Sciatic nerve (tissue), 2 donors: ENCODE measurements at regions not wholly inside any gene's neighbourhood (a gene's known extent, or its start where the extent isn't known, plus 50 kb on each side); places are given as distances from the start of the nearest gene placed in this dataset.
A peak's percentile ranks its signal among the peaks of the same experiment; 100 is the strongest.

Source experiments
- ATAC-seq: fragments of 200-7000 bp; cut with Tn5 transposase; one replicate; pipeline ENCODE4 v1.9.1; 2020; ENCODE audit warnings: mild to moderate bottlenecking, moderate library complexity
- DNase-seq: peaks from one replicate; pipeline ENCODE4 v3.0.0-alpha.2; 2020; ENCODE audit warnings: low spot score
- intact Hi-C: fragments of 100-400 bp; cut with DNase I; formaldehyde crosslinking; loops from one replicate; pipeline ENCODE4 v1.14.2; 2022
- donor health status: DM: no; HTN: no; CAD: no.
- donor health status: DM: no; HTN: no; CAD: no.

DNA sequence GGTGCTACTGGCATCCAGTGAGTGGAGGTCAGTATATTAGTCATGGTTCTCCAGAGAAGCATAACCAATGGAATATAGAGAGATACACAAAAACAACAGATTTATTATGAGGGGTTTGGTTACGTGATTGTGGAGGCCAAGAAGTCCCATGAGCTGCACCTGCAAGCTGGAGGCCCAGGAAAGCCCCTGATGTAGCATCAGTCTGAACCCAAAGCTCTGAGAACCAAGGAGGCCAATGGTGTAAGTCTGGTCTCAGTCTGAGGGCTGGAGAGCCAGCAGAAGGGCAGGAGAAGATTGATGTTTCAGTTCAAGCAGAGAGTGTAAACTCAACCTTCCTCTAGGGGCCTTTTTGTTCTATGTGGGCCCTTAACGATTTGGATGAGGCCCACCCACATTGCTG is 144.1 kb downstream of the KLF13 start:
- DNase-seq (no peak), ATAC-seq (no peak)
- intact Hi-C loops, result no loop called here

DNA sequence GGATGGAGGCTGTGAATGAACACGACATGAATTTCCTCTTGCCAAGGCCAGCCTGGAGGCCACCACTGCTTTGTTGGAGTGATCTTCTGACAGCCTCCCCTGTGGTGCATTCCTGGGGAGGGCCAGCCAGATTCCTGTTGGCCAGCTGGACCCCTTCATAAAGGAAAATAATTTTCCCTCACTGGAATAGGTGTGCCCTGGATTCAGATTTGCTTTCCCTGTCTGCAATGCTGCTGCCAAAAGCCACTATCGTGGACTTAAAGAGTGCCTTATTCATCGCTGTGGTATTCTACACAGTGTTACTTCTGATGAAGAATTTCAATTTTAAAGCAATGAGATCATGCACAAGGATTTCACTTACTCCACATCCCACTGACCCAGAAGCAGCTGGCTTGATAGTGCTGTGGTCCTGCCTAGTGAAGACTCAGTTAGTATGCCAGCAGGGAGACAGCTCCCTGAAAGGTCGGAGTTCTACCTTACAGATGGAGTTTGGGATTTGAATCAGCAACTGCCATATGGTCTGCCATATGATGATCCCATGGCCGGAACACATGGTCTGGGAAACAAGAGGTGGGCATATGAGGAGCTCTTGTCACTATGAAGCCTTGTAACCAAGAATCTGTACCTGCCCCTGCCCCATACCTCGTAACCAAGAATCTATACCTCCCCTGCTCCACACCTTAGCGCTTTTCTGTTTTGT is 145.2 kb downstream of the KLF13 start:
- ATAC-seq (peak; percentile 48), DNase-seq (no peak)
- intact Hi-C loops, result no loop called here

- ATAC-seq (peak; percentile 70), DNase-seq (no peak)
- intact Hi-C loops, result no loop called here
These were observed 146.2 kb downstream of the KLF13 start for GRCh38 chr15:31472636-31473384.

DNA sequence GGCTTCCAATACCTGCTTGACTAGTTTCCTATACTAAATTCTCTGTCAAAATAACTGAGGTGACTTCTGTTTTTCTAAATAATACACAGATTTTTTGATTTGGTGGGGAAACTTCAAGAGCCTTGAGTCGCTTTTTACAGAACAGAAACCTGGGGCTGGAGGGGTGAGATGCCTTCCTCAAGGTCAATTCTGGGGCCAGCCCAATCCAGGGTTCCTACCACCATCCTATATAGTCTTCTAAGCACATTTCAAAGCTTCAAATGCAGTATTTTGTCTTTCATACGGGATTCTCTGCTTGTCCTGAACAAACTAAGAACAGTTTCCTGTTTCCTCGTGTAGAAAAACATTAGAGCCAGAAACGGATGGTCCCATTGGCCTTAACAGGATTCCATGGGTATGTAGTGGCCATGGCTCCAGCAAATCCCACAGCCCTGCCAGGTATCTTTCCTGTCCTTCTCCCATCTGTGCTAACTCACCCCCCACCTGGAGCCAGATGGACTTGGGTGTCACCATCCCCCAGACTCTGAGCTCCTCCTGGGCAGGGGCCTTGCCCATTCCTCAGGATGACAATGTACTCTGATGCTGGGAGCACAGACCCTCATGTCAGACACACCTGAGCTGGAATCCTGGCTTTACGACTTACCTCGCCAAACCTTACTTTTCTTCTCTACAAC is 146.9 kb downstream of the KLF13 start:
- intact Hi-C loops, result no loop called here
- DNase-seq (no peak), ATAC-seq (peak; percentile 17)

DNA sequence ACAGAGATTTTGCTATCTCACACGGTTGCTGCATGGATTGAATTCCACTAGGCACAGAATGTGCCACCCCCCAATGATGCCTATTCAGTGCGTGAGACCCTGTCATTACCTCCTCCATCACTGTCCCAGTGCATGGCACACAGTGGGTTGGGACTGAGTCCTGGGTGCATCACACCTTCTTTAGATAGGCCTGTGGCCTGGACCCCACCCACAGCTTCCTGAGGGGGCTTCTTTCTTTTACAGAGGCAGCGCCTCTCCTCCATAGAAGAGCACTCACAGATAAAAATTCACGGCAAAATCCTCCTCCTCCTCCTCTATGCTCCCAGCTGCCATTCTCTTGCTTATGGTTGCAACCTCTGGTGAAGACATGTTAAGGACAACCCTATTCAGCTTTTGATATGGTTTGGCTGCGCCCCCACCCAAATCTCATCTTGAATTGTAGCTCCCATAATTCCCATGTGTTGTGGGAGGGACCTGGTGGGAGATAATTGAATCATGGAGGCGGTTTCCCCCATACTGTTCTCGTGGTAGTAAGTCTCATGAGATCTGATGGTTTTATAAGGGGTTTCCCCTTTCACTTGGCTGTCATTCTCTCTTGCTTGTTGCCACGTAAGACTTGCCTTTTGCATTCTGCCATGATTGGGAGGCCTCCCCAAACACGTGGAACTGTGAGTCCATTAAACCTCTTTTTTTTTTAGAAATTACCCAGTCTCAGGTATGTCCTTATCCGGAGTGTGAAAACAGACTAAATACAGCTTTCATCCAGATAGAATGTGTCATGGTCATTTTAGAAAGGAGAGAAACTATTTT is 147.6 kb downstream of the KLF13 start:
- DNase-seq (no peak), ATAC-seq (no peak)
- intact Hi-C loops, result no loop called here

DNA sequence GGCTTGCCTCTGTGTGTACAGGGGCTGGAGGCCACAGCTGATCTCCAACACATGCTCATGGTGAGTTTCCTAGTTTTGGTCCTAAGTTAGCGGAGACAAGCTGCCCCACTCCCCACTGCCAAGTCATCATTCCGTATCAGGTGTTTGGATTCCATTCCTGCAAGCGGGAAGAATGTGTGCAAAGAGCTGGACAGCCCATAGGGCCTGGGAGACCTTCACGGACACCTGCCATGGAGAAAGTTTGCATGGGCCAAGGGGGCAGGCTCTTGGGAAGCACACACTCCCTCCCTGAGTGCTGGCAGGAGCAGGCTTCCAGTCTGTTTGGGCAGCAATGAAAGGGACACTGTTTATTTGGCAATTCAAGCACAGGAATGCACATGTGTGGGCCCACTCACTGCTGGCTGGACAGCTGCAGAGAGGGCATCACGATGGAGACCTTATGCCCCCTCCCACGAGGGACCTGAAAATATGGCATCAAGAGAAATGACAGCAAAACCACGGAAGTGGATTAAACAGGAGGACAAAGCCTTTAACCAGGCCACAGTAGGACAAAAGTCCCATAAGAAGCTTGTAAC is 149.7 kb downstream of the KLF13 start:
- ATAC-seq, result no peak
- intact Hi-C loops, result no loop called here
- DNase-seq, result no peak

- DNase-seq, result no peak
- intact Hi-C loops, result no loop called here
- no peak for ATAC-seq
These were observed 150.2 kb downstream of the KLF13 start for GRCh38 chr15:31476866-31477265.

- DNase-seq, result no peak
- intact Hi-C loops, result no loop called here
These were observed 150.7 kb downstream of the KLF13 start for GRCh38 chr15:31477301-31477700.

GRCh38 chr15:31477851-31478701 is 151.4 kb downstream of the KLF13 start:
- ATAC-seq (no peak), DNase-seq (no peak)
- intact Hi-C loops, result no loop called here

More at GRCh38 chr15:31477301-31477700, 150.7 kb downstream of the KLF13 start:
- ATAC-seq, result no peak

GRCh38 chr15:31478702-31479221 is 152.1 kb downstream of the KLF13 start:
- ATAC-seq, result no peak
- no peak for DNase-seq
- intact Hi-C loops, result no loop called here

DNA sequence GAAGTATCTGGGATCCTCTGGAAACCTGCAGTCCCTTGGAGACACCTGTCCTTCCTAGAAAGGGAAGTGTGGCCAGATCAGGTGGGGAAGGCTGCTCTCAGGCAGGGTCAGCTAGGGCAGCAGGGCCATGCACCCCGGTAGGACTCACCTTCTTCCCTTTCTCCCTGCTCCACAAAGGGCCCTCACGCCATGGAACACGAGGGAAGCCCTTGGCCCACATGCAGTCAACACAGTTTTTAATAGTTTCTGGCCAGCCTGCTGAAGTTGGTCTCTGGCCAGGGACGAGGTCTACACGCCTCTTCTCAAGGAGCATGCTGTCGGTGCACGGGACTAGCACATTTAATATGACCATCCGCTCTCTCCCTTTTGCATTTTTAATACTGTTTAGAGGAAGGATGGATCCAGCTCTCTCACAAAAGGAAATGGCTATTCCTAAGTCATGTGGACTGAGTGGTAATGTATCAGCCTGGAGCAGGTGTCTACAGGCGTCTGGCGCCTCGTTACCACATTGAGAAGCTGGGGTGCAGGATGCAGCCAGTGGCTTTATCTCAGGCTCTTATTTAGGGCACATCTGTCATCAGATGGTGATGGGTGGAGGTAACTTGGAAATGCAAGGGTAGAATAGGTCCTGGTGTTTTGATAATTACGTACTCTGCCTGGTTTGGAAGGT is 153.9 kb downstream of the KLF13 start:
- intact Hi-C loops, result no loop called here
- DNase-seq, result no peak
- no peak for ATAC-seq

GRCh38 chr15:31481142-31481541 is 154.5 kb downstream of the KLF13 start:
- no peak for ATAC-seq
- DNase-seq, result no peak
- intact Hi-C loops, result no loop called here

- intact Hi-C loops, result no loop called here
- DNase-seq (no peak), ATAC-seq (no peak)
These were observed 155.7 kb downstream of the KLF13 start for GRCh38 chr15:31482122-31482922.

GRCh38 chr15:31483053-31483985 is 156.7 kb downstream of the KLF13 start:
- ATAC-seq (no peak), DNase-seq (no peak)
- intact Hi-C loops, result no loop called here
